ENCODE measurements at regions not wholly inside any gene's neighbourhood (a gene's known extent, or its start where the extent isn't known, plus 50 kb on each side); places are given as distances from the start of the nearest gene placed in this dataset.
"Not testable (repeated sequence)": the region's sequence is repeated elsewhere in the genome, so short reads cannot be mapped to it uniquely, and the experiment has no call there.

DNA sequence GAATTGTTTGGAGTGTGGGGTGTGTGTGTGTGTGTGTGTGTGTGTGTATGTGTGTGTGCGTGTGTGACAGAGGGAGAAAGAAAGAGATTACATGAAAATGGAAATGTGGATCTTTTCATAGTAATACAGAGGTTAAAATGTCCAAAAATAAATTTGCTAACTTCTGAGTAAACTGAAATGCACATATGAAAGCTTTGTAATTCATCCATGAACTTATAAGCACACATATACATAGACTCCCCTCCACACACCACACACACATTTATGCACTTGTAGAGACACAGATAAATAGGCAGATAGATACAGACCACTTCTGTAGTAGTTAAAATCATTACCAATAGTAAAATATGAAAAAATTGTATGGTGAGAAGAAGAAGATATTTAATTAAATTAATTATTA lies 108.2 kb upstream of the MSMB start:
- not testable (repeated sequence) for H3K4me3 ChIP-seq (ENCODE audit: low read length); H3K9ac ChIP-seq (ENCODE audit: low read depth, low read length); H3K27me3 ChIP-seq (ENCODE audit: insufficient read depth, low read length); H3K4me1 ChIP-seq (ENCODE audit: insufficient read depth, low read length); H3K27ac ChIP-seq (ENCODE audit: low read length); H3K36me3 ChIP-seq (ENCODE audit: insufficient read depth, low read depth, low read length); H3K9me3 ChIP-seq (ENCODE audit: insufficient read depth, low read depth, low read length)

DNA sequence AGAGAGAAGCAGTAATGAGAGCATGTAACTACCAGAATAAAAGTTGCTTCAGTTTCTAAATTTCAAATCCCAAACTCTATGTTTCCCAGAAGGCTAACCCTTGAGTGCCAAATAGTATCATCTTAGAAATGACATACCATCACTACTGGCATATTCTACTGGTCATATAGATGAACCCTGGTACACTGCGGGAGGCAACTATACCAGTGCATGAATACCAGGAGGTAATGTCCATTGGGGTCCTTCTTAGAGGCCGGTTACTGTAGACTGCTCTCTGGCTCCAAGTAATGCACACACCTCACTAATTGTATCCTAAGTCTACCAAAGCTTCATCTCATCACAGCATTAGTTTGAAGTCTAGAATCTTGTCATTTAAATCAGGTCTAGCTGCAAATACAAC lies 108.6 kb upstream of the MSMB start:
- not testable (repeated sequence) for H3K9ac ChIP-seq (ENCODE audit: low read depth, low read length); H3K4me3 ChIP-seq (ENCODE audit: low read length); H3K27ac ChIP-seq (ENCODE audit: low read length); H3K4me1 ChIP-seq (ENCODE audit: insufficient read depth, low read length); H3K9me3 ChIP-seq (ENCODE audit: insufficient read depth, low read depth, low read length); H3K36me3 ChIP-seq (ENCODE audit: insufficient read depth, low read depth, low read length); H3K27me3 ChIP-seq (ENCODE audit: insufficient read depth, low read length)

DNA sequence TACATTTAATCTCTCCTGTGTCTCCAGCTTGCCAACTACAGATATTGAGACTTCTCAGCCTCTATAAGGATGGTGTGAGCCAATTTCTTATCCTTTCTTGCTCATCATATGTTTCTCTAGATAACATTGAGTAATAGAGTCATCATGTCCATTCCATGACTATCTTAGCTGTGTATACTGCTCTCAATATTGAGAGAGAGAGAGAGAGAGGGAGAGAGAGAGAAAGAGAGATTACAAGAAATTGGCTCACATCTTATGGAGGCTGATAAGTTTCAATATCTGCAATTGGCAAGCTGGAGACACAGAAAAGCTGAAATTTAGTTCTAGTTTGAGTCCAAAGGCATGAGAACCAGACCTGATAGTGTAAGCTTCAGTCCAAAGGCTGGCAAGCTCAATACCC lies 110.8 kb upstream of the MSMB start:
- H3K4me1 ChIP-seq (ENCODE audit: insufficient read depth, low read length); H3K9me3 ChIP-seq (ENCODE audit: insufficient read depth, low read depth, low read length); H3K36me3 ChIP-seq (ENCODE audit: insufficient read depth, low read depth, low read length); H3K27ac ChIP-seq (ENCODE audit: low read length); H3K9ac ChIP-seq (ENCODE audit: low read depth, low read length); H3K27me3 ChIP-seq (ENCODE audit: insufficient read depth, low read length); H3K4me3 ChIP-seq (ENCODE audit: low read length): not testable (repeated sequence)

DNA sequence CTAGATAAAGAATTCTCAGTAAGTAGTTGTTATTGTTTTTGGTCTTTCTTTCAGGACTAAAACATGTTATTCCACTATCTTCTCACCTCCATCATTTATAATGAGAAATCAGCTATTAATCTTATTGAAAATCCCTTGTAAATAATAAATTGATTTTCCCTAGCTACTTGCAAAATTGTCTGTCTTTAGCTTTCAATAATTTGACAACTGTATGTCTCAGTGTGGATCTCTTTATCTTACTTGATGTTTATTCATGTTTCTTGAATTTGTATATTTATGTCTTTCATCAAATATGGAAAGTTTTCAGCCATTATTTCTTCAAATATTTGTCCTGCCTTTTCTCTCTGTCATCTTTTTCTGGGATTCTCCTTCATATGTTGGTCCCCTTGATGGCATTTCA lies 117.1 kb upstream of the ANTXRL start:
- Histone ChIP-seq H3K9me3 (ENCODE audit: insufficient read depth, low read depth, low read length) (no peaks in the 10 kb centered on the region), H3K36me3 (ENCODE audit: insufficient read depth, low read depth, low read length) (no peaks in the 10 kb centered on the region), H3K4me3 (ENCODE audit: low read length) (no peak overlapping the region), H3K9ac (ENCODE audit: low read depth, low read length) (no peak overlapping the region), H3K27ac (ENCODE audit: low read length) (no peak overlapping the region), H3K4me1 (ENCODE audit: insufficient read depth, low read length) (no peaks in the 10 kb centered on the region), H3K27me3 (ENCODE audit: insufficient read depth, low read length) (no peaks in the 10 kb centered on the region)

DNA sequence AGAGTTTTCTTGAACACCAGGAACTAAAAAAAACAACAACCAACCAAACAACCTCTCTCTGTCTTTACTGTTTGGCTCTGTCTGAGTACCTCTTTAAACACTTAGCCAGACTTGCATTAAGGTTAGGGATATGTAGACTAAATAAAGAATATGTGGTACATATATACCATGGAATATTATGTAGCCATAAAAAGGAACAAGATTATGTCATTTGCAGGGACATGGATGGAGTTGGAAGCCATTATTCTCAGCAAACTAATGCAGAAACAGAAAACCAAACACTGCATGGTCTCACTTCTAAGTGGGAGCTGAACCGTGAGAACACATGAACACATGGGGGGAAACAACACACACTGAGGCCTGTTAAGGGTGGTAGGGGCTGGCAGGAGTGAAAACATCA lies 116.0 kb upstream of the ANTXRL start:
- Histone ChIP-seq H3K9me3 (ENCODE audit: insufficient read depth, low read depth, low read length) (no peaks in the 10 kb centered on the region), H3K27me3 (ENCODE audit: insufficient read depth, low read length) (no peaks in the 10 kb centered on the region), H3K4me1 (ENCODE audit: insufficient read depth, low read length) (peaks cover 5% of the 10 kb centered on the region), H3K36me3 (ENCODE audit: insufficient read depth, low read depth, low read length) (no peaks in the 10 kb centered on the region), H3K9ac (ENCODE audit: low read depth, low read length) (no peak overlapping the region), H3K27ac (ENCODE audit: low read length) (no peak overlapping the region), H3K4me3 (ENCODE audit: low read length) (no peak overlapping the region)

DNA sequence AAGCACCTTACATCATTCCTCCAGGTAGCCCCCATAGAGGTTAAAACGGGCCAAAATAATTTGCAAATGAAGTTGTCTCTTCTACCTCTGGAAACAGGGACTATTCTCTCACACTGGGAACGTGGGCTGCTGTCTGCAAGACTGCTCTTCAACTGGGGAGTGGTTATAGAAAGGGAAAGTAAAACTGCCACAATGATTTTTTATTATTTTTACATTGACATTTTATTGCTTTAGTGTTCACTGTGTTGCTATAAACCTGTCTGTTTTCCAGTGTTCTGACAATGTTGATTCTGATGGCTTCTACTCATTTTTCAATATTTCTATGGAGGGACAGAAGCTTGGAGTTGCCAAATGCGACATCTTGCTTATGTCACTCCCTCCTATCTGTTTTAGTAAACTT lies 115.1 kb upstream of the ANTXRL start:
- Histone ChIP-seq H3K36me3 (ENCODE audit: insufficient read depth, low read depth, low read length) (no peaks in the 10 kb centered on the region), H3K4me3 (ENCODE audit: low read length) (no peak overlapping the region), H3K4me1 (ENCODE audit: insufficient read depth, low read length) (peaks cover 11% of the 10 kb centered on the region), H3K27ac (ENCODE audit: low read length) (no peak overlapping the region), H3K27me3 (ENCODE audit: insufficient read depth, low read length) (no peaks in the 10 kb centered on the region), H3K9ac (ENCODE audit: low read depth, low read length) (no peak overlapping the region), H3K9me3 (ENCODE audit: insufficient read depth, low read depth, low read length) (no peaks in the 10 kb centered on the region)

DNA sequence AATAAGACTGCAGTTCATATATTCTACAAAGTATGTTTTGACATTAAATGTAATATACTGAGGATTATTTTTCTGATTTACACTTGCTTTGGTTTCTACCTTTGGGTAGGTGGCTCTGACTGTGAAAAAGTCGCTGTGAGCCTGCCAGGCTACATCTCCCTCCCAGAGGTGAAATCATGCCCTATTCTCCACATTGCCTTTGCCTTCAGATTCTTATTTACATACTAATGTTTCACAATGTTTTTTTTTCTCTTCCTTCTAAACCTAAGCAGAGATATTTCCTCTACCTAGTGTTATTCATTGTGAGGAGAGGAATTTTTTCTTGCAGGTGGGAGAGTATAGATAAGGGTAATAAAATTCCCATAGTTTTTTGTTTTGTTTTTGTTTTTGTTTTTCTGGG lies 111.5 kb upstream of the ANTXRL start:
- Histone ChIP-seq H3K36me3 (ENCODE audit: insufficient read depth, low read depth, low read length) (no peaks in the 10 kb centered on the region), H3K9me3 (ENCODE audit: insufficient read depth, low read depth, low read length) (no peaks in the 10 kb centered on the region), H3K4me1 (ENCODE audit: insufficient read depth, low read length) (peaks cover 11% of the 10 kb centered on the region), H3K9ac (ENCODE audit: low read depth, low read length) (no peak overlapping the region), H3K27ac (ENCODE audit: low read length) (no peak overlapping the region), H3K4me3 (ENCODE audit: low read length) (no peak overlapping the region), H3K27me3 (ENCODE audit: insufficient read depth, low read length) (no peaks in the 10 kb centered on the region)

DNA sequence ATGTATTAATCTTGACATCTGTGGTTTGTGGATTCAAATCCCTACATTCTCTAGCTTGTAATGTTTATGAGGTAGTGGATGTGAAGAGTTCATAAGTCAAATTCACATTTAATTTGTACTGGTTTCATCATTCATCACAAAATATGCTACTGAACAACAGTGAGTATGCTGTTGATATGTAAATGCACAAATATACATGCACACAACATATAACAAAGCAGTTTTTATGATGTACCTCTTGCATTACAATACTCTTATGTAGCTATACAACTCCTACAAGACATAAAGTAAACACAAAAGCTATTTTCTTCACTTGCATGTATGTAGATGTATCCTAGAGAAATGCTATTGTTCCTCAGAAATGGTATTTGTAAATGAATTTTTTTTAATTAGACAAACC lies 111.0 kb upstream of the ANTXRL start:
- H3K36me3 ChIP-seq (ENCODE audit: insufficient read depth, low read depth, low read length), result no peaks in the 10 kb centered on the region
- no peaks in the 10 kb centered on the region for H3K27me3 ChIP-seq (ENCODE audit: insufficient read depth, low read length)
- no peaks in the 10 kb centered on the region for H3K9me3 ChIP-seq (ENCODE audit: insufficient read depth, low read depth, low read length)
- H3K4me1 ChIP-seq (ENCODE audit: insufficient read depth, low read length), result peaks cover 11% of the 10 kb centered on the region
- no peak overlapping the region for H3K27ac ChIP-seq (ENCODE audit: low read length)
- H3K9ac ChIP-seq (ENCODE audit: low read depth, low read length), result no peak overlapping the region
- no peak overlapping the region for H3K4me3 ChIP-seq (ENCODE audit: low read length)

DNA sequence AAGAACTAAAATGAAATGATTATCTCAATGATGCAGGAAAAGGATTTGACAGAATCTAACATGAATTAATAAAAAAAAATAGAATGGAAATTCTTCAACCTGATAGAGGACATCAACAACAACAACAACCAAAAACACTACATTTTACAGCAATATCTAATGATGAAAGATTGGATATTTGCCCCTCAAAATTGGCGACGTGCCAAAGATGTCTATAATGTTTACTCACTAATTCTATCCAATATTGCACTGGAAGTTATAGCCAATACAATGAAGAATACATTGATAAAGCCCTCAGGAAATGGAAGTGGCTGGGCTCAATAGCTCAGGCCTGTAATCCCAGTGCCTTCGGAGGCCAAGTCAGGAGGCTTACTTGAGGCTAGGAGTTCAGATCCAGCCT lies 99.4 kb upstream of the ANTXRL start:
- not testable (repeated sequence) for H3K4me1 ChIP-seq (ENCODE audit: insufficient read depth, low read length); H3K27ac ChIP-seq (ENCODE audit: low read length); H3K36me3 ChIP-seq (ENCODE audit: insufficient read depth, low read depth, low read length); H3K4me3 ChIP-seq (ENCODE audit: low read length); H3K9ac ChIP-seq (ENCODE audit: low read depth, low read length); H3K27me3 ChIP-seq (ENCODE audit: insufficient read depth, low read length); H3K9me3 ChIP-seq (ENCODE audit: insufficient read depth, low read depth, low read length)

DNA sequence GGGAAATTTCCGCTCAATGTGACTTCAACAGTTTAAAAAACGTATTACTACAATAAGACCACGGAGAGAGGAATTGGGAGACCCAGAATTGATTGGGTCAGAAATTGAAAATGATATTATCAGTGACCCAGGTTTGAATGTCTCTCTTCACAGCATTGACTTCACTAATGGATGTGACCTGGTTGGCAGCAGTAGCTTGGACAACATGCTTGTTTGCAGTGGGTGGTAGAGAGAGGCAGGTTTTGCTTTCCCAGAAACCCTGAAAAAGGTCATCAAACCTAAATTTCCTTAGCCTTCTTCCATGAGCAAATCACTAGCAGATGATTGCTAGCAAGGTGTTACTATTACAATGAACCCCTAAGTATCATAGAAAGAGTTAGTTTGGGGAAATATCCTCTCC lies 89.7 kb upstream of the ANTXRL start:
- H3K4me1 ChIP-seq (ENCODE audit: insufficient read depth, low read length), result no peaks in the 10 kb centered on the region
- H3K9me3 ChIP-seq (ENCODE audit: insufficient read depth, low read depth, low read length), result no peaks in the 10 kb centered on the region
- H3K27ac ChIP-seq (ENCODE audit: low read length), result no peak overlapping the region
- H3K4me3 ChIP-seq (ENCODE audit: low read length), result no peak overlapping the region
- H3K9ac ChIP-seq (ENCODE audit: low read depth, low read length), result no peak overlapping the region
- H3K27me3 ChIP-seq (ENCODE audit: insufficient read depth, low read length), result no peaks in the 10 kb centered on the region
- H3K36me3 ChIP-seq (ENCODE audit: insufficient read depth, low read depth, low read length), result no peaks in the 10 kb centered on the region

DNA sequence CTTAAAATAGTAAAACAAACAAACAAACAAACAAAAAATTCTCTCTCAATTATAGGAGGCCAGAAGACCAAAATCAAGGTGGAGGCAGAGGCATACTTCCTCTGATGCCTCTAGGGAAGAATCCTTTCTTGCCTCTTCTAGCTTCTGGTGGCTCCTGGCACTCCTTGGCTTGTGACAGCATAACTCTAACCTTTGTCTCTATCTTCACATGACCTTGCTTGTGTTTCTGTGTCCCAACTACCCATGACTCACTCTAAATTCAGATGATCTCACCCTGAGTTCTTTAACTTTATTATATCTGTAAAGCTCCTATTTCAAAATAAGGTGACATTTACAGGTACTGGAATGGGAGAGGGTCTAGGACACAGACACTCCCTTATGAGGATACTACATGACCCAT lies 88.3 kb upstream of the ANTXRL start:
- Histone ChIP-seq H3K4me1 (ENCODE audit: insufficient read depth, low read length) (no peaks in the 10 kb centered on the region), H3K27ac (ENCODE audit: low read length) (no peak overlapping the region), H3K4me3 (ENCODE audit: low read length) (no peak overlapping the region), H3K27me3 (ENCODE audit: insufficient read depth, low read length) (no peaks in the 10 kb centered on the region), H3K9ac (ENCODE audit: low read depth, low read length) (no peak overlapping the region), H3K9me3 (ENCODE audit: insufficient read depth, low read depth, low read length) (no peaks in the 10 kb centered on the region), H3K36me3 (ENCODE audit: insufficient read depth, low read depth, low read length) (no peaks in the 10 kb centered on the region)

DNA sequence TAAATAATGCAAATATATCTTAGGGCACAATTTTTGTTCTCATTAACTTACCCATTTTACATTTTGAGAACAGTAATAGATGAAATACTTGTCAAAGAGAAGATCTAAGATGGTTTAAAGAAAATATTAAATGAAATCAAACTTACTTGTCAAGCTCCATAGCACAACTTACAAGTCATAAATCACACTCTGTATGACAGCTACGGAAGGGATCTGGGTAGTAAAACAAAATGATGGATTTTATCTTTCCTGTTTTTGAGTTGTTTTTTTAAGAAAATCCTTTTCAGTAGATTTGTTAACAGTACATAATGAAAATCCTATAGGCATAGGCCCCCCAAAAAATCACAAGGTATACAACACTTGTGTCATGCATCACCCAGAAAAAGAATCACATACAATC lies 84.4 kb upstream of the ANTXRL start:
- not testable (repeated sequence) for H3K9me3 ChIP-seq (ENCODE audit: insufficient read depth, low read depth, low read length)

DNA sequence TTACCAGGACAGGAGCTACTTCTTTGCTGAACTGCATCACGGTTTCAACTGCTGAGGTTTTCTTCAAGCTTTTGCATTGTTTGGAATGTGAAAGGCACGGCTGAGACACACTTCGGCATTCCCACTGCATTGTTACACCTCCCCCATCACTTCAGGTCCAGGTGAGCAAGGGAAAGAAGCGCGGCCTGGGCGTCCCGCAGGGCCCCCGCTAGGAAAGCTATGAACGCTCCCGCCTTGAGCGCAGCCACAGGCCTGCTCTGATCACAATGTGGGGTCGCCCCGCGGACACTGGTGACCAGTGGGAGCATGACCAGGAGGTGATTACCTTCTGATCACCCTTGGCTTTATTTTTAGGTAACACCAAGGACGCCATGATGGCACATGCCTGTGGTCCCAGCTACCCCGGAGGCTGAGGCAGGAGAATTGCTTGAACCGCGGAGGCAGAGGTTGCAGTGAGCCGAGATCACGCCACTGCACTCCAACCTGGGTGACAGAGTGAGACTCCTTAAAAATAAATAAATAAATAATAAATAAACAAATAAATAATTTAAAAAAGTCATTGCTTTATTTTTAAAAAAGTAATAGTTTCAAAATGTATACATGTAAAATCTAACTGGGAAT lies 82.2 kb upstream of the ANTXRL start:
- not testable (repeated sequence) for H3K4me3 ChIP-seq (ENCODE audit: low read length); H3K9me3 ChIP-seq (ENCODE audit: insufficient read depth, low read depth, low read length)

More for the DNA sequence above, 84.4 kb upstream of the ANTXRL start:
- H3K27ac ChIP-seq (ENCODE audit: low read length); H3K4me3 ChIP-seq (ENCODE audit: low read length); H3K36me3 ChIP-seq (ENCODE audit: insufficient read depth, low read depth, low read length); H3K27me3 ChIP-seq (ENCODE audit: insufficient read depth, low read length); H3K4me1 ChIP-seq (ENCODE audit: insufficient read depth, low read length); H3K9ac ChIP-seq (ENCODE audit: low read depth, low read length): not testable (repeated sequence)

More for the DNA sequence above, 82.2 kb upstream of the ANTXRL start:
- H3K4me1 ChIP-seq (ENCODE audit: insufficient read depth, low read length); H3K36me3 ChIP-seq (ENCODE audit: insufficient read depth, low read depth, low read length); H3K27ac ChIP-seq (ENCODE audit: low read length); H3K9ac ChIP-seq (ENCODE audit: low read depth, low read length); H3K27me3 ChIP-seq (ENCODE audit: insufficient read depth, low read length): not testable (repeated sequence)
